ENCODE measurements at regions not wholly inside any gene's neighbourhood (a gene's known extent, or its start where the extent isn't known, plus 50 kb on each side); places are given as distances from the start of the nearest gene placed in this dataset.

DNA sequence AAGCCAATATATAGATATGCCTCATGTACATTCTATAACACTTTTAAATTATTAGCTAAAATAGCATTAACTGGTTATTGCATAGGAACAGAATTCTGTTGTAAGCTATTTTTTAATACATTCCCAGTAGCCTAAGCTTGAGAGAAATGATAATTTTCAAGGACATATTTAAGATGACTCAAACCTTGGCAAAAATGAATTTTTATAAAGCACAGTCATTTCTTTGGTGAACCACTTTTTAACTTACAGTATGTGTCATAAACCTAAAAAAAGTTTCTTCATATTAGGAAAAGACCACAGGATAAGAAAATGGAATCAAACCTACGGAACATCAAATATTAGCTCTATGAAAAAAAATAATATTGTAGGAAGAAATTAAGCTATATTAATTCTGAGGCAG, 986.3 kb downstream of the STIM2 start:
- Histone ChIP-seq H3K4me1 (ENCODE audit: control insufficient read depth, insufficient read depth, low read length) (no peaks in the 10 kb centered on the region), H3K27ac (ENCODE audit: low read length) (no peak overlapping the region), H3K4me3 (ENCODE audit: low read length) (no peak overlapping the region), H3K36me3 (ENCODE audit: control insufficient read depth, insufficient read depth, low read length) (no peaks in the 10 kb centered on the region), H3K27me3 (ENCODE audit: control insufficient read depth, insufficient read depth, low read length) (no peaks in the 10 kb centered on the region), H3K9me3 (ENCODE audit: control insufficient read depth, insufficient read depth, low read length) (no peaks in the 10 kb centered on the region)
- no peak for DNase-seq (ENCODE audit: low read depth, low spot score)
- no CpG with 5 or more reads among the region's 1 CpG for WGBS (ENCODE audit: insufficient coverage, insufficient read length)

DNA sequence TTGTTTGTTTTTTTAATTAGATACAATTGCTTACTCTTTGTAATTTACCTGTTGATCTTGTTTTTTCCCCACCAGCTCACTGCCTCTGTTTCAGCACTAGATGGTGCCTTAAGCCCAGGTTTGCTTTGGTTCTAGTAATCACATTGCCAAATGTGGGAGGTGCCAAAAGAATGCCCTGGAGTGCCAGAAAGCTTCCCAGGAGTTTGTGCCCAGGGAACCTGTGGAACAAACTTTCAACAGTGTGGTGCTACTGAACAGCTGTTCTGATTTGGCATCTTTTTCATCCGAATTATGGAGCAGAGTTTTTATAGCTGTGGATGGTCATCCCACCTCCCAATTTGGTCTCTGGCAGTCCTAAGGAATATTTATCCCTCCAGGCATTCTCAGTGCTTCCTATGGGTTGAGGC, 1000.7 kb downstream of the STIM2 start:
- H3K27ac ChIP-seq (ENCODE audit: low read length): no peak overlapping the region
- WGBS (ENCODE audit: insufficient coverage, insufficient read length): no CpG with 5 or more reads among the region's 1 CpG
- H3K36me3 ChIP-seq (ENCODE audit: control insufficient read depth, insufficient read depth, low read length): no peaks in the 10 kb centered on the region
- no peaks in the 10 kb centered on the region for H3K4me1 ChIP-seq (ENCODE audit: control insufficient read depth, insufficient read depth, low read length)
- DNase-seq (ENCODE audit: low read depth, low spot score): peak; percentile 25
- no peak overlapping the region for H3K4me3 ChIP-seq (ENCODE audit: low read length)
- no peaks in the 10 kb centered on the region for H3K9me3 ChIP-seq (ENCODE audit: control insufficient read depth, insufficient read depth, low read length)
- no peaks in the 10 kb centered on the region for H3K27me3 ChIP-seq (ENCODE audit: control insufficient read depth, insufficient read depth, low read length)

DNA sequence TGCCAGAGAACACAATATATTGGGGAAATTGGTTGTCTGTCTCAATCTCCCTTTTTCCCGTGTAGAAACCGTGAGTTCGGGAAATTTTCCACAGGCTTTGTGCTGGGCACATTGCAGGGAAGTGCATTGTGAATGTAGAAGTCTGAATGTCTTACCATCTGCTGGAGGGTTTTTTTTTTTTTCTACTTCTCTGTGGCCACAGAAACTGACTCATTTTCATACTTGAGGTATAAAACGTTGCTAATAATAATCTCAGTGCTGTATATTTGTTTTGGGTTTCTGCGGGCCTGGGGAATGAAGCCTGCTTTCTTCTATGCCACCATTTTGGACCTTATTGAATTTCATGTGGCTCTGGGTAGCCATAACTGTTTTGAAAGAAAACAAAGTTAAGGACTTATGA, 1001.2 kb downstream of the STIM2 start:
- no peak for DNase-seq (ENCODE audit: low read depth, low spot score)
- no peaks in the 10 kb centered on the region for H3K27me3 ChIP-seq (ENCODE audit: control insufficient read depth, insufficient read depth, low read length)
- no peaks in the 10 kb centered on the region for H3K36me3 ChIP-seq (ENCODE audit: control insufficient read depth, insufficient read depth, low read length)
- no peak overlapping the region for H3K27ac ChIP-seq (ENCODE audit: low read length)
- no CpG with 5 or more reads among the region's 5 CpGs for WGBS (ENCODE audit: insufficient coverage, insufficient read length)
- H3K9me3 ChIP-seq (ENCODE audit: control insufficient read depth, insufficient read depth, low read length): no peaks in the 10 kb centered on the region
- no peaks in the 10 kb centered on the region for H3K4me1 ChIP-seq (ENCODE audit: control insufficient read depth, insufficient read depth, low read length)
- no peak overlapping the region for H3K4me3 ChIP-seq (ENCODE audit: low read length)

DNA sequence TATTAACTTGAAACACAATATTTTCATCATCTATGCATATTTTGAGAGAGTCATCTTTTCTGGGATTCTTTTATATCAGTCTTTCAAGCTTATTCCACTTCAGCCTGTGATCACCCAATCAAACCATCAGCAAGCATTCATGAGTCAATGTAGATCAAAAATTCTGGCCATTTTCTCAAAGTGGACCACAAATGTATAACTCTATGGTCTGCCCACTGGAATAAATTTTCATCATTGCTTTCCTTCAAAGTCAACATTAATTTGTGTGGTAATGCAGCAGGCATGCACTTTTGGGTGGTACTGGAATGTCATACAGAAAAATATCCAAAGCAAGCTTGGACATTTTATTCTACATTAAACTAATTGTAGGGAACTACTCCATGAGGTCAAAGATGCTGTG, 1013.0 kb downstream of the STIM2 start:
- H3K9me3 ChIP-seq (ENCODE audit: control insufficient read depth, insufficient read depth, low read length): no peaks in the 10 kb centered on the region
- H3K4me1 ChIP-seq (ENCODE audit: control insufficient read depth, insufficient read depth, low read length): no peaks in the 10 kb centered on the region
- no peak overlapping the region for H3K27ac ChIP-seq (ENCODE audit: low read length)
- no peaks in the 10 kb centered on the region for H3K36me3 ChIP-seq (ENCODE audit: control insufficient read depth, insufficient read depth, low read length)
- H3K27me3 ChIP-seq (ENCODE audit: control insufficient read depth, insufficient read depth, low read length): no peaks in the 10 kb centered on the region
- no peak for DNase-seq (ENCODE audit: low read depth, low spot score)
- no peak overlapping the region for H3K4me3 ChIP-seq (ENCODE audit: low read length)

DNA sequence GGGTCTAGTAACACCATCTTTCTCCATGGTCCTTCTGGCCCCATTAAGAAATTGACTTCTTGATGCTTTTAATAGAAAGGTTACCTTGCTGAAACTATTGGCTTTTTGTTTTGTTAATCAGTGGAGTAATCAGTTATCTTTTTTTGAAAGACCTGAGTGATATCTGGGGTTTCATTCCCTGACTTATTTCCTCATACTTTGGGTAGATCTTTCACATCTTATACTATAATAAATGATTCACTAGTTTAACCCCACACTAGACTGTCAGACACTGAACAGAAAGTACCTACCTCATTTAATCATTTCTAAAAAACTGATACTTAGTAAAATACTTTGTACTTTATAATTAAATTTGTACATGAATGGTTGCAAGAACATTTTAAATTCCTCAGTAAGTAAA, 1021.1 kb downstream of the STIM2 start:
- Histone ChIP-seq H3K4me3 (ENCODE audit: low read length) (no peak overlapping the region), H3K27me3 (ENCODE audit: control insufficient read depth, insufficient read depth, low read length) (no peaks in the 10 kb centered on the region), H3K36me3 (ENCODE audit: control insufficient read depth, insufficient read depth, low read length) (no peaks in the 10 kb centered on the region), H3K4me1 (ENCODE audit: control insufficient read depth, insufficient read depth, low read length) (no peaks in the 10 kb centered on the region), H3K27ac (ENCODE audit: low read length) (no peak overlapping the region), H3K9me3 (ENCODE audit: control insufficient read depth, insufficient read depth, low read length) (no peaks in the 10 kb centered on the region)
- DNase-seq (ENCODE audit: low read depth, low spot score): no peak

DNA sequence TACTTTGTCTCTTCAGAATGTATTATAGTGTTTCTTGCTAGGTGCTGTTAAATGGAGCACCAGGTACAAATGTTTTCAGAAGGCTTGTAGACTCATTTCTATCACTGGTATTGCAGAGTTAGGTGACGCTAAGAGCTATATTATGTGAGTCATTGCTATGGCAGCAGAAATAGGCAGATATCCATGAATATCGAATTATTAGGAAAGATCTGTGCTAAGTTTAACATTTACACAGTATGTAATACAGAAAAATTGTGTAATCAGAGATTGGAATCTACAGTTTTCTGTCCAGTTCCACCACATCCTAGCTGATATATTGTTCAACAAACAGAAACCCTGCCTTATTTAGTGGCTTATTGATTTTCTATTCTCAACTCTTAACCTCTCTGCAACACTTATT, 1025.5 kb downstream of the STIM2 start:
- H3K4me3 ChIP-seq (ENCODE audit: low read length): no peak overlapping the region
- WGBS (ENCODE audit: insufficient coverage, insufficient read length): no CpG with 5 or more reads among the region's 2 CpGs
- no peaks in the 10 kb centered on the region for H3K27me3 ChIP-seq (ENCODE audit: control insufficient read depth, insufficient read depth, low read length)
- DNase-seq (ENCODE audit: low read depth, low spot score): no peak
- H3K27ac ChIP-seq (ENCODE audit: low read length): no peak overlapping the region
- H3K36me3 ChIP-seq (ENCODE audit: control insufficient read depth, insufficient read depth, low read length): no peaks in the 10 kb centered on the region
- H3K4me1 ChIP-seq (ENCODE audit: control insufficient read depth, insufficient read depth, low read length): no peaks in the 10 kb centered on the region
- no peaks in the 10 kb centered on the region for H3K9me3 ChIP-seq (ENCODE audit: control insufficient read depth, insufficient read depth, low read length)

DNA sequence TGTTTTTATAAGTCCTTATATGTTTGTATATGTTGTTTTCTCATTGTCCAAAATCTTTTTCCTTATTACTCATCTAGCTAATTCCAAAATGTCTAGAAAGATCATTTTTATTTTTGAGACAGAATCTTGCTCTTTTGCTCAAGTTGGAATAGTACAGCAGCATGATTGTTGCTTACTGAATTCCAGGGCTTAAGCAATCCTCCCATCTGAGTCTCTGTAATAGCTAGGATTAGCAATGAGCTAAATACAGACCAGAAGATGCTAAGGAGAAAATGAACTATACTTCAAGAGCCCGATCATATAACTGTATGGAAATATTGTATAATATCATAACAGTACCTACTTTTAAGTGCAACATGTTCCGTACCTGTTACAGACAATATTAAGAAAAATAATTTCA, 1027.0 kb downstream of the STIM2 start:
- Histone ChIP-seq H3K4me1 (ENCODE audit: control insufficient read depth, insufficient read depth, low read length) (no peaks in the 10 kb centered on the region), H3K27ac (ENCODE audit: low read length) (no peak overlapping the region), H3K4me3 (ENCODE audit: low read length) (no peak overlapping the region), H3K36me3 (ENCODE audit: control insufficient read depth, insufficient read depth, low read length) (no peaks in the 10 kb centered on the region), H3K27me3 (ENCODE audit: control insufficient read depth, insufficient read depth, low read length) (no peaks in the 10 kb centered on the region), H3K9me3 (ENCODE audit: control insufficient read depth, insufficient read depth, low read length) (no peaks in the 10 kb centered on the region)
- no peak for DNase-seq (ENCODE audit: low read depth, low spot score)
- no CpG with 5 or more reads among the region's 2 CpGs for WGBS (ENCODE audit: insufficient coverage, insufficient read length)

DNA sequence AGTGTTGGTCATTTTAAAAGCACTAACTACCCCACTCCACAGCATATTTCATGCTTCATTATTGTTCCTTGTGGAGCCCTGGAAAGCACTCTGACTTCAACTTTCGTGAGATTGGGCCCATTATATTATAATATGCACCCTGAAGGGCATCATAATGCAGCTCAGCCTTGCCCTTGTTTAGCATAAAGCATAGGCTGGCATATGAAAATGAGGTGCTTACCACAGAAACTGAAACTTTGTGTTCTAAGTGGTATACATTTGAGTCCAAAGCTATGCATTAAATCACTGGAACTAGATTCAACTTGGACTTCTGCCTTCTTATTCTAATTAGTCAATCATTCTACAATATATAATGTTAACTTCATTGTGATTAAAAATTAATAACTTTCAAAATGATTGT, 1027.9 kb downstream of the STIM2 start:
- no CpG with 5 or more reads among the region's 1 CpG for WGBS (ENCODE audit: insufficient coverage, insufficient read length)
- DNase-seq (ENCODE audit: low read depth, low spot score): no peak

DNA sequence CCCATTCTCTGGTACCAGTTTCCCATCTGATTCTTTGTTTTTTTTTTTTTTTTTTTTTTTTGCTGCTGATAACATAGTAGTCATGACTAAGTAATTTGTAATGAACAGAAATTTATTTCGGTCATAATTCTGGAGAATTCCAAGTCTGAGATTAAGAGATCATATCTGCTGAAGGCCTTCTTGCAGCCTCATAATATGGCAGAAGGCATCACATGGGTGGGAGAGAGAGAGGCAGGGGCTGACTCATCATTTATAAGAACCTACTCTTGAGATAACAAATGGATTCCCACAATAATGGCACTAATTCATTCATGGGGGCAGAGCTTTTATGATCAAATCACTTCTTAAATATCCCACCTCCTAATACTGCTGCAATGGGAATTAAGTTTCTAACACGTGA, 1034.3 kb downstream of the STIM2 start:
- WGBS (ENCODE audit: insufficient coverage, insufficient read length): no CpG with 5 or more reads among the region's 2 CpGs

More for the DNA sequence above, 1027.9 kb downstream of the STIM2 start:
- no peak overlapping the region for H3K27ac ChIP-seq (ENCODE audit: low read length)
- no peaks in the 10 kb centered on the region for H3K27me3 ChIP-seq (ENCODE audit: control insufficient read depth, insufficient read depth, low read length)
- H3K36me3 ChIP-seq (ENCODE audit: control insufficient read depth, insufficient read depth, low read length): no peaks in the 10 kb centered on the region
- no peak overlapping the region for H3K4me3 ChIP-seq (ENCODE audit: low read length)
- H3K4me1 ChIP-seq (ENCODE audit: control insufficient read depth, insufficient read depth, low read length): no peaks in the 10 kb centered on the region
- H3K9me3 ChIP-seq (ENCODE audit: control insufficient read depth, insufficient read depth, low read length): no peaks in the 10 kb centered on the region

DNA sequence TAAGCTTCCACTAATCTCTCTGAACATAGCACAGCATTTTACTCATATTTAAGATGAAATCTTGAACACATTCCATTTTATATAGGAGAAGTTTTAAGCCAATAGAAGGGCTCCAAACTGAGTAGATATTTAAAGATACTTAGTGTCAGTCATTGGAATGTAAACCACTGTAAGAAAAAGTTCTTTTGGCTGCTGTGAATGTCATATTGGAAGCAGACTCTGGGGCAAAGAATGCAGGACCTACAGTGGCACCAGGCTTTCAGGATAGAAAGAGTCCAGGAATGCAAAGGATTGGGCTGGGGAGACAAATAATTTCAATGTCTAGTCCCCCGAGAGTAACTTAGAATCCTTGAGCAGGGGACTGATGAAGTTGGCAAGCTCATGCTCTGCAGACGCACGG, 1047.7 kb downstream of the STIM2 start:
- H3K27me3 ChIP-seq (ENCODE audit: control insufficient read depth, insufficient read depth, low read length): no peaks in the 10 kb centered on the region
- H3K9me3 ChIP-seq (ENCODE audit: control insufficient read depth, insufficient read depth, low read length): no peaks in the 10 kb centered on the region
- no peaks in the 10 kb centered on the region for H3K36me3 ChIP-seq (ENCODE audit: control insufficient read depth, insufficient read depth, low read length)
- WGBS (ENCODE audit: insufficient coverage, insufficient read length): no CpG with 5 or more reads among the region's 3 CpGs
- no peak overlapping the region for H3K4me3 ChIP-seq (ENCODE audit: low read length)
- no peaks in the 10 kb centered on the region for H3K4me1 ChIP-seq (ENCODE audit: control insufficient read depth, insufficient read depth, low read length)
- no peak for DNase-seq (ENCODE audit: low read depth, low spot score)
- no peak overlapping the region for H3K27ac ChIP-seq (ENCODE audit: low read length)

More for the DNA sequence above, 1034.3 kb downstream of the STIM2 start:
- H3K4me3 ChIP-seq (ENCODE audit: low read length): no peak overlapping the region
- no peaks in the 10 kb centered on the region for H3K4me1 ChIP-seq (ENCODE audit: control insufficient read depth, insufficient read depth, low read length)
- no peaks in the 10 kb centered on the region for H3K27me3 ChIP-seq (ENCODE audit: control insufficient read depth, insufficient read depth, low read length)
- no peak for DNase-seq (ENCODE audit: low read depth, low spot score)
- no peak overlapping the region for H3K27ac ChIP-seq (ENCODE audit: low read length)
- H3K9me3 ChIP-seq (ENCODE audit: control insufficient read depth, insufficient read depth, low read length): no peaks in the 10 kb centered on the region
- H3K36me3 ChIP-seq (ENCODE audit: control insufficient read depth, insufficient read depth, low read length): no peaks in the 10 kb centered on the region

DNA sequence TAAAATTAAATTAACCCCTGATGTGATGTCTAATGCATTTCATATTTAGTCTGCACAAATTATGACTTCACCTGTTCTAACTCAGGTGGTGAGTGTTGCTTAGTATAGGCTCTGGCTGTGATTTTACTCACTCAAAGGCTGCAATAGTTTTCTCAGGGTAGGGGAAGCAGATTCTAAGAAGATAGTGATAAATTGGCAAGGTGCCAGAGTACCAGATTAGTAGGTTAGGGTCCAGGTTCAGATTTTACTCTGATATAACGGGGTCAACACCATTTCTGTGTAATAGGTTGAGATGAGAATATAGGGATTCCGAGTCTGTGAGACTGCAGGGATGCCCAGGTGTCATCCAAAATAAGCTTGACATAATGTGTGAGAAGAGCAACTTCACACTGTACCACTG, 1049.6 kb downstream of the STIM2 start:
- Histone ChIP-seq H3K27ac (ENCODE audit: low read length) (no peak overlapping the region), H3K36me3 (ENCODE audit: control insufficient read depth, insufficient read depth, low read length) (no peaks in the 10 kb centered on the region), H3K4me3 (ENCODE audit: low read length) (no peak overlapping the region), H3K9me3 (ENCODE audit: control insufficient read depth, insufficient read depth, low read length) (no peaks in the 10 kb centered on the region), H3K27me3 (ENCODE audit: control insufficient read depth, insufficient read depth, low read length) (no peaks in the 10 kb centered on the region), H3K4me1 (ENCODE audit: control insufficient read depth, insufficient read depth, low read length) (no peaks in the 10 kb centered on the region)
- WGBS (ENCODE audit: insufficient coverage, insufficient read length): no CpG with 5 or more reads among the region's 2 CpGs
- DNase-seq (ENCODE audit: low read depth, low spot score): no peak
